NCI-H1417 treated with DMSO at 0.1 percent for 48 hours (cell line): ENCODE measurements at regions not wholly inside any gene's neighbourhood (a gene's known extent, or its start where the extent isn't known, plus 50 kb on each side); places are given as distances from the start of the nearest gene placed in this dataset.
"Not testable (repeated sequence)": the region's sequence is repeated elsewhere in the genome, so short reads cannot be mapped to it uniquely, and the experiment has no call there.

ENCODE experiments used
- DNase-seq: peaks from one replicate; lab custom pipeline; 2025; lab: John Stamatoyannopoulos, UW

- no peak for DNase-seq
Measured at GRCh38 chr3:163548015-163548414, 1530.3 kb downstream of the SI start.

- no peak for DNase-seq
Measured at GRCh38 chr3:163547014-163547685, 1531.1 kb downstream of the SI start.

GRCh38 chr3:163543662-163544061, 1534.6 kb downstream of the SI start:
- DNase-seq = no peak

GRCh38 chr3:163541629-163542028, 1536.7 kb downstream of the SI start:
- DNase-seq = no peak

- no peak for DNase-seq
Measured at GRCh38 chr3:163538387-163538786, 1539.9 kb downstream of the SI start.

- no peak for DNase-seq
Measured at GRCh38 chr3:163533381-163533780, 1544.9 kb downstream of the SI start.

GRCh38 chr3:163523375-163523774, 1554.9 kb downstream of the SI start:
- DNase-seq = no peak

- DNase-seq = no peak
Measured at GRCh38 chr3:163521261-163521660, 1557.0 kb downstream of the SI start.

- no peak for DNase-seq
Measured at GRCh38 chr3:163518065-163518464, 1560.2 kb downstream of the SI start.

GRCh38 chr3:163513149-163513657, 1565.1 kb downstream of the SI start:
- DNase-seq = no peak

GRCh38 chr3:163508206-163508605, 1570.1 kb downstream of the SI start:
- no peak for DNase-seq

- DNase-seq = no peak
Measured at GRCh38 chr3:163504974-163505373, 1573.3 kb downstream of the SI start.

- DNase-seq = not testable (repeated sequence)
Measured at GRCh38 chr3:163499736-163500219, 1578.5 kb downstream of the SI start.

GRCh38 chr3:163498842-163499735, 1579.2 kb downstream of the SI start:
- DNase-seq = not testable (repeated sequence)

GRCh38 chr3:163491714-163492113, 1586.6 kb downstream of the SI start:
- no peak for DNase-seq

- DNase-seq = no peak
Measured at GRCh38 chr3:163490119-163490518, 1588.2 kb downstream of the SI start.

- no peak for DNase-seq
Measured at GRCh38 chr3:163482695-163483094, 1595.6 kb downstream of the SI start.

GRCh38 chr3:163481738-163482137, 1596.6 kb downstream of the SI start:
- no peak for DNase-seq

- DNase-seq = peak; percentile 5
Measured at GRCh38 chr3:163476179-163476578, 1602.1 kb downstream of the SI start.

- no peak for DNase-seq
Measured at GRCh38 chr3:163474766-163475165, 1603.5 kb downstream of the SI start.

- DNase-seq = no peak
Measured at GRCh38 chr3:163468531-163469335, 1609.6 kb downstream of the SI start.

GRCh38 chr3:163462446-163462845, 1615.8 kb downstream of the SI start:
- no peak for DNase-seq
